ENCODE measurements at regions not wholly inside any gene's neighbourhood (a gene's known extent, or its start where the extent isn't known, plus 50 kb on each side); places are given as distances from the start of the nearest gene placed in this dataset.

- TF ChIP-seq ZGPAT (CRISPR knock-in tag; IDR thresholded peaks at IDR 0.05) (no peak), ZBTB26 (CRISPR knock-in tag; IDR thresholded peaks at IDR 0.05; ENCODE audit: borderline replicate concordance) (no peak), HOXA5 (CRISPR knock-in tag; IDR thresholded peaks at IDR 0.05) (no peak), ARNTL (CRISPR knock-in tag; IDR thresholded peaks at IDR 0.05) (no peak), ZSCAN5A (CRISPR knock-in tag; IDR thresholded peaks at IDR 0.05; ENCODE audit: borderline replicate concordance) (no peak), KDM5A (IDR thresholded peaks at IDR 0.05; ENCODE audit: borderline replicate concordance, low read length) (no peak), EZH2 (conservative IDR thresholded peaks at IDR 0.05; ENCODE audit: low read depth, low read length) (no peak)
Measured at GRCh38 chr10:34869135-34869836, 54.2 kb upstream of the PARD3 start.
